ENCODE measurements at regions not wholly inside any gene's neighbourhood (a gene's known extent, or its start where the extent isn't known, plus 50 kb on each side); places are given as distances from the start of the nearest gene placed in this dataset.

GRCh38 chr10:129371541-129371940, 95.5 kb upstream of the MGMT start:
- no peak for DNase-seq

GRCh38 chr10:129372172-129372571, 94.9 kb upstream of the MGMT start:
- DNase-seq, result no peak

GRCh38 chr10:129373231-129373630, 93.8 kb upstream of the MGMT start:
- no peak for DNase-seq

GRCh38 chr10:129373718-129374117, 93.3 kb upstream of the MGMT start:
- DNase-seq, result no peak

- DNase-seq, result no peak
Measured at GRCh38 chr10:129375171-129375570, 91.9 kb upstream of the MGMT start.

GRCh38 chr10:129375912-129376311, 91.1 kb upstream of the MGMT start:
- DNase-seq, result no peak

- DNase-seq, result no peak
Measured at GRCh38 chr10:129380279-129380678, 86.8 kb upstream of the MGMT start.

GRCh38 chr10:129381741-129382140, 85.3 kb upstream of the MGMT start:
- no peak for DNase-seq

- no peak for DNase-seq
Measured at GRCh38 chr10:129382401-129382800, 84.6 kb upstream of the MGMT start.

- DNase-seq, result no peak
Measured at GRCh38 chr10:129383651-129384050, 83.4 kb upstream of the MGMT start.

- DNase-seq, result no peak
Measured at GRCh38 chr10:129385600-129385999, 81.4 kb upstream of the MGMT start.

GRCh38 chr10:129386415-129387257, 80.4 kb upstream of the MGMT start:
- no peak for DNase-seq

GRCh38 chr10:129387258-129387525, 79.8 kb upstream of the MGMT start:
- no peak for DNase-seq

GRCh38 chr10:129388435-129388834, 78.6 kb upstream of the MGMT start:
- DNase-seq, result no peak

GRCh38 chr10:129389194-129389593, 77.8 kb upstream of the MGMT start:
- no peak for DNase-seq

- no peak for DNase-seq
Measured at GRCh38 chr10:129390147-129390546, 76.9 kb upstream of the MGMT start.

GRCh38 chr10:129390726-129391125, 76.3 kb upstream of the MGMT start:
- no peak for DNase-seq

- no peak for DNase-seq
Measured at GRCh38 chr10:129391464-129391863, 75.6 kb upstream of the MGMT start.

GRCh38 chr10:129392855-129393254, 74.2 kb upstream of the MGMT start:
- DNase-seq, result no peak

- no peak for DNase-seq
Measured at GRCh38 chr10:129393812-129394211, 73.2 kb upstream of the MGMT start.

GRCh38 chr10:129394518-129395328, 72.3 kb upstream of the MGMT start:
- no peak for DNase-seq

GRCh38 chr10:129396021-129396722, 70.9 kb upstream of the MGMT start:
- DNase-seq, result no peak

GRCh38 chr10:129397198-129397974, 69.7 kb upstream of the MGMT start:
- no peak for DNase-seq
